Lower leg skin (tissue), 3 donors: ENCODE measurements at regions not wholly inside any gene's neighbourhood (a gene's known extent, or its start where the extent isn't known, plus 50 kb on each side); places are given as distances from the start of the nearest gene placed in this dataset.
"Not testable (repeated sequence)": the region's sequence is repeated elsewhere in the genome, so short reads cannot be mapped to it uniquely, and the experiment has no call there.

Experiments
- CTCF ChIP-seq, 3 donors: fragments of 450-650 bp; IDR thresholded peaks; one replicate each; pipeline ENCODE4 v1.5.1; 2016; ENCODE audit warnings: antibody characterized with exemption in 3 of 3, mild to moderate bottlenecking in 3 of 3, moderate library complexity in 2 of 3
- POLR2A ChIP-seq, 2 donors: fragments of 450-650 bp; IDR thresholded peaks; one replicate each; pipeline ENCODE4 v1.6.1; 2016 to 2017; ENCODE audit warnings: antibody characterized with exemption in 2 of 2, mild to moderate bottlenecking in 1 of 2, moderate library complexity in 1 of 2

- not testable (repeated sequence) for TF ChIP-seq CTCF, POLR2A (IDR thresholded peaks at IDR 0.05)
These were observed 1517.3 kb upstream of the RAG2 start for GRCh38 chr11:38115381-38115780.
